PC-3 (cell line): ENCODE measurements at regions not wholly inside any gene's neighbourhood (a gene's known extent, or its start where the extent isn't known, plus 50 kb on each side); places are given as distances from the start of the nearest gene placed in this dataset.

Experiments
- ATAC-seq: fragments of 200-7000 bp; cut with Tn5 transposase; 2 replicates; pipeline ENCODE4 v1.9.1; 2020; ENCODE audit warnings: mild to moderate bottlenecking, moderate library complexity
- BruUV-seq: library from RNA; stranded (reverse); fragments of 400-500 nt; replicated peaks from 2 replicates; lab custom pipeline; 2021; lab: Mats Ljungman, UMichigan
- CTCF ChIA-PET: fragments of 300-600 bp; sonication (Branson Sonifier 250); formaldehyde crosslinking; loops from one replicate; lab custom pipeline; 2022; ENCODE audit warnings: antibody characterized with exemption; lab: Charles Lee
- POLR2A ChIA-PET: fragments of 300-600 bp; sonication (Branson Sonifier 250); formaldehyde crosslinking; loops from one replicate; lab custom pipeline; 2022; ENCODE audit warnings: antibody characterized with exemption; ENCODE audit not compliant: unreplicated experiment; lab: Charles Lee
- DNase-seq: peaks from one replicate; pipeline ENCODE4 v3.0.0-alpha.2; 2015
- H2AFZ ChIP-seq: fragments of 300-600 bp; sonication (generic); 2 replicates; pipeline ENCODE4 v1.6.0; 2016; ENCODE audit warnings: antibody characterized with exemption, low read length
- H3F3A ChIP-seq: fragments of 300-600 bp; sonication (generic); one replicate; pipeline ENCODE4 v1.6.0; 2017; ENCODE audit warnings: antibody characterized with exemption, low read length, control low read depth, mild to moderate bottlenecking; ENCODE audit not compliant: unreplicated experiment
- H3K27ac ChIP-seq: fragments of 300-600 bp; sonication (generic); 2 replicates; pipeline ENCODE4 v1.5.1; 2016; ENCODE audit warnings: mild to moderate bottlenecking, low read length
- H3K27me3 ChIP-seq: fragments of 300-600 bp; sonication (generic); 2 replicates; pipeline ENCODE4 v1.6.1; 2016; ENCODE audit warnings: low read length, mixed read lengths
- H3K36me3 ChIP-seq: fragments of 300-600 bp; sonication (generic); 2 replicates; pipeline ENCODE4 v1.6.1; 2016; ENCODE audit warnings: low read depth, mixed run types, low read length, mixed read lengths
- H3K4me1 ChIP-seq: fragments of 300-600 bp; sonication (generic); 2 replicates; pipeline ENCODE4 v1.5.1; 2016; ENCODE audit warnings: low read length; ENCODE audit not compliant: insufficient read depth
- H3K4me2 ChIP-seq: fragments of 300-600 bp; sonication (generic); 2 replicates; pipeline ENCODE4 v1.6.0; 2016; ENCODE audit warnings: low read length
- H3K4me3 ChIP-seq: fragments of 300-600 bp; sonication (generic); 2 replicates; pipeline ENCODE4 v1.5.1; 2016; ENCODE audit warnings: mild to moderate bottlenecking, low read length, mixed read lengths
- H3K79me2 ChIP-seq: fragments of 300-600 bp; sonication (generic); 2 replicates; pipeline ENCODE4 v1.6.1; 2017; ENCODE audit warnings: low read length, mixed read lengths
- H3K9ac ChIP-seq: fragments of 300-600 bp; sonication (generic); 2 replicates; pipeline ENCODE4 v1.6.0; 2016; ENCODE audit warnings: mild to moderate bottlenecking, low read length
- H3K9me2 ChIP-seq: fragments of 300-600 bp; sonication (generic); replicated peaks from 2 replicates; pipeline ENCODE4 v1.6.1; 2016; ENCODE audit warnings: mixed run types, low read length, mixed read lengths
- H3K9me3 ChIP-seq: fragments of 300-600 bp; sonication (generic); 2 replicates; pipeline ENCODE4 v1.6.1; 2016; ENCODE audit warnings: low read length, mixed read lengths
- H4K20me1 ChIP-seq: fragments of 300-600 bp; sonication (generic); 2 replicates; pipeline ENCODE4 v1.6.1; 2016; ENCODE audit warnings: low read length, mixed read lengths
- CTCF ChIP-seq: fragments of 300-600 bp; sonication (generic); conservative IDR thresholded peaks from 2 replicates; pipeline ENCODE4 v1.5.1; 2017; ENCODE audit warnings: antibody characterized with exemption, low read depth, mild to moderate bottlenecking, low read length
- EZH2 ChIP-seq: fragments of 300-600 bp; sonication (generic); IDR thresholded peaks from one replicate; pipeline ENCODE4 v1.6.1; 2017; ENCODE audit warnings: antibody characterized with exemption, mild to moderate bottlenecking, low read length; ENCODE audit not compliant: unreplicated experiment
- EZH2phosphoT487 ChIP-seq: fragments of 300-600 bp; sonication (generic); IDR thresholded peaks from 2 replicates; pipeline ENCODE4 v1.6.1; 2018; ENCODE audit warnings: mild to moderate bottlenecking, antibody characterized with exemption, low read length, borderline replicate concordance
- intact Hi-C: fragments of 100-400 bp; cut with micrococcal nuclease; formaldehyde crosslinking; loops from 2 replicates; pipeline ENCODE4 v1.9.0; 2023

- Histone ChIP-seq H3K4me2 (no peak overlapping the region), H3K9ac (no peak overlapping the region), H3K27ac (no peak overlapping the region), H4K20me1 (no peaks in the 10 kb centered on the region), H3K4me1 (no peaks in the 10 kb centered on the region), H3K79me2 (no peaks in the 10 kb centered on the region), H3K27me3 (peaks cover 27% of the 10 kb centered on the region), H3F3A (no peaks in the 10 kb centered on the region), H3K9me2 (no peaks in the 10 kb centered on the region), H3K36me3 (no peaks in the 10 kb centered on the region), H3K4me3 (no peak overlapping the region), H3K9me3 (no peaks in the 10 kb centered on the region), H2AFZ (no peak overlapping the region)
- ChIA-PET CTCF (no interaction called here), POLR2A (no interaction called here)
- intact Hi-C loops = loop anchor here (1.0 to 2.0 kb wide), 4 partner anchors 119 to 1544 kb away; no protein-coding TSS in a partner anchor
- TF ChIP-seq EZH2phosphoT487 (no peak), CTCF (peak; percentile 72), EZH2 (no peak)
- DNase-seq (peak; percentile 67), ATAC-seq (peak; percentile 70)
- no TSS peak for BruUV-seq
These were observed 207.1 kb downstream of the NUF2 start for GRCh38 chr1:163528710-163529348.

GRCh38 chr1:163531345-163531744 is 209.6 kb downstream of the NUF2 start:
- CTCF ChIA-PET = no interaction called here
- Histone ChIP-seq H3K79me2 (no peaks in the 10 kb centered on the region), H3K36me3 (no peaks in the 10 kb centered on the region), H3K9ac (no peak overlapping the region), H3K27ac (no peak overlapping the region), H3K9me2 (no peaks in the 10 kb centered on the region), H3K9me3 (no peaks in the 10 kb centered on the region), H3K4me3 (no peak overlapping the region), H3K4me2 (no peak overlapping the region), H2AFZ (no peak overlapping the region), H3F3A (no peaks in the 10 kb centered on the region), H3K27me3 (peaks cover 25% of the 10 kb centered on the region), H4K20me1 (no peaks in the 10 kb centered on the region), H3K4me1 (no peaks in the 10 kb centered on the region)
- ATAC-seq (no peak), DNase-seq (no peak)
- TF ChIP-seq EZH2phosphoT487 (no peak), EZH2 (no peak), CTCF (no peak)
- no TSS peak for BruUV-seq
- intact Hi-C loops = loop anchor here (10.0 kb wide), 2 partner anchors 273 to 1083 kb away; no protein-coding TSS in a partner anchor
- POLR2A ChIA-PET = no interaction called here

- Histone ChIP-seq H3K4me1 (no peaks in the 10 kb centered on the region), H3K27me3 (peaks cover 49% of the 10 kb centered on the region), H3K36me3 (no peaks in the 10 kb centered on the region), H3K9me3 (no peaks in the 10 kb centered on the region), H3K4me2 (no peak overlapping the region), H3F3A (no peaks in the 10 kb centered on the region), H3K27ac (no peak overlapping the region), H3K79me2 (no peaks in the 10 kb centered on the region), H4K20me1 (no peaks in the 10 kb centered on the region), H3K9ac (no peak overlapping the region), H3K4me3 (no peak overlapping the region), H3K9me2 (no peaks in the 10 kb centered on the region), H2AFZ (no peak overlapping the region)
- ChIA-PET POLR2A (no interaction called here), CTCF (no interaction called here)
- intact Hi-C loops = loop anchor here (5.0 to 10.0 kb wide), 3 partner anchors 269 to 1252 kb away; no protein-coding TSS in a partner anchor
- ATAC-seq (no peak), DNase-seq (no peak)
- BruUV-seq = no TSS peak
- TF ChIP-seq EZH2phosphoT487 = no peak
- TF ChIP-seq EZH2 = no peak
- no peak for TF ChIP-seq CTCF
These were observed 213.6 kb downstream of the NUF2 start for GRCh38 chr1:163535401-163535800.
